ENCODE measurements at regions not wholly inside any gene's neighbourhood (a gene's known extent, or its start where the extent isn't known, plus 50 kb on each side); places are given as distances from the start of the nearest gene placed in this dataset.

GRCh38 chr2:3025261-3025660, 352.4 kb downstream of the EIPR1 start:
- no peak for TF ChIP-seq CTCF (conservative IDR thresholded peaks at IDR 0.05; ENCODE audit: low read depth, low read length)
- no peak for TF ChIP-seq MXI1 (IDR thresholded peaks at IDR 0.05; ENCODE audit: borderline replicate concordance, low read depth, low read length)
- TF ChIP-seq SMC3 (IDR thresholded peaks at IDR 0.05; ENCODE audit: low read depth, low read length) = no peak
- no peak for TF ChIP-seq USF2 (IDR thresholded peaks at IDR 0.05; ENCODE audit: low read depth, low read length)
- no peak for TF ChIP-seq RAD21 (IDR thresholded peaks at IDR 0.05; ENCODE audit: low read length)
- no peak for TF ChIP-seq RFX5 (IDR thresholded peaks at IDR 0.05; ENCODE audit: low read depth, low read length)
- TF ChIP-seq POLR2A (IDR thresholded peaks at IDR 0.05; ENCODE audit: low read depth, low read length) = no peak
- TF ChIP-seq CEBPB (IDR thresholded peaks at IDR 0.05; ENCODE audit: low read depth, low read length) = no peak
- TF ChIP-seq FOS (IDR thresholded peaks at IDR 0.05; ENCODE audit: low read depth, low read length) = no peak
- no peak for TF ChIP-seq RCOR1 (IDR thresholded peaks at IDR 0.05; ENCODE audit: insufficient replicate concordance, low read length)
- no peak for TF ChIP-seq MAFK (IDR thresholded peaks at IDR 0.05; ENCODE audit: low read depth, low read length)
